IPS DF 6.9 (cell line): ENCODE measurements at regions not wholly inside any gene's neighbourhood (a gene's known extent, or its start where the extent isn't known, plus 50 kb on each side); places are given as distances from the start of the nearest gene placed in this dataset.

Experiments
- DNase-seq: peaks from one replicate; pipeline ENCODE4 v3.0.0-alpha.2; 2013; ENCODE audit warnings: low read depth, low spot score
- H3K27ac ChIP-seq: one replicate; pipeline ENCODE4 v1.5.1; 2013; ENCODE audit warnings: low read length, control low read depth
- H3K27me3 ChIP-seq: 2 replicates; pipeline ENCODE4 v1.6.1; 2013; ENCODE audit warnings: mild to moderate bottlenecking, low read length; ENCODE audit not compliant: control insufficient read depth, insufficient read depth
- H3K36me3 ChIP-seq: 2 replicates; pipeline ENCODE4 v1.6.1; 2013; ENCODE audit warnings: low read length; ENCODE audit not compliant: control insufficient read depth, insufficient read depth
- H3K4me1 ChIP-seq: 2 replicates; pipeline ENCODE4 v1.6.1; 2013; ENCODE audit warnings: low read length; ENCODE audit not compliant: control insufficient read depth, insufficient read depth
- H3K4me3 ChIP-seq: 2 replicates; pipeline ENCODE4 v1.5.1; 2013; ENCODE audit warnings: mild to moderate bottlenecking, low read length
- H3K9me3 ChIP-seq: 2 replicates; pipeline ENCODE4 v1.6.1; 2013; ENCODE audit warnings: low read length, inconsistent platforms; ENCODE audit not compliant: control insufficient read depth, insufficient read depth
- WGBS: extraction: QIAGEN DNeasy Blood & Tissue Kit; methylation state at CpG from one replicate; pipeline ENCODE4 v1.1.7; 2013; ENCODE audit warnings: mixed read lengths, missing lambda C conversion rate; ENCODE audit not compliant: insufficient read length, insufficient coverage; 5-methylcytosine and 5-hydroxymethylcytosine counted together

- Histone ChIP-seq H3K4me1 (no peaks in the 10 kb centered on the region), H3K9me3 (no peaks in the 10 kb centered on the region), H3K27ac (no peak overlapping the region), H3K4me3 (no peak overlapping the region), H3K27me3 (no peaks in the 10 kb centered on the region), H3K36me3 (no peaks in the 10 kb centered on the region)
- whole genome bisulfite sequencing: no CpG with 5 or more reads among the region's 3 CpGs
- DNase-seq: no peak
These were observed 82.7 kb upstream of the C1QTNF7 start for GRCh38 chr4:15345134-15345533.

- no CpG with 5 or more reads among the region's 1 CpG for WGBS
- H3K36me3 ChIP-seq: no peaks in the 10 kb centered on the region
- DNase-seq: no peak
These were observed 79.6 kb upstream of the C1QTNF7 start for GRCh38 chr4:15348236-15348635.

GRCh38 chr4:15348695-15349094 is 79.1 kb upstream of the C1QTNF7 start:
- no peak overlapping the region for H3K27ac ChIP-seq
- no peaks in the 10 kb centered on the region for H3K27me3 ChIP-seq
- no CpG with 5 or more reads among the region's 1 CpG for WGBS

More at GRCh38 chr4:15348236-15348635, 79.6 kb upstream of the C1QTNF7 start:
- Histone ChIP-seq H3K4me3 (no peak overlapping the region), H3K9me3 (no peaks in the 10 kb centered on the region), H3K27ac (no peak overlapping the region), H3K27me3 (no peaks in the 10 kb centered on the region), H3K4me1 (no peaks in the 10 kb centered on the region)

GRCh38 chr4:15349531-15349935 is 78.3 kb upstream of the C1QTNF7 start:
- no peaks in the 10 kb centered on the region for H3K9me3 ChIP-seq
- no peaks in the 10 kb centered on the region for H3K4me1 ChIP-seq
- no peaks in the 10 kb centered on the region for H3K36me3 ChIP-seq
- no CpG with 5 or more reads among the region's 3 CpGs for WGBS
- no peak overlapping the region for H3K27ac ChIP-seq
- no peaks in the 10 kb centered on the region for H3K27me3 ChIP-seq
- no peak overlapping the region for H3K4me3 ChIP-seq
- DNase-seq: no peak

More at GRCh38 chr4:15348695-15349094, 79.1 kb upstream of the C1QTNF7 start:
- Histone ChIP-seq H3K9me3 (no peaks in the 10 kb centered on the region), H3K4me3 (no peak overlapping the region), H3K36me3 (no peaks in the 10 kb centered on the region), H3K4me1 (no peaks in the 10 kb centered on the region)
- no peak for DNase-seq

- Histone ChIP-seq H3K27me3 (no peaks in the 10 kb centered on the region), H3K36me3 (no peaks in the 10 kb centered on the region), H3K27ac (no peak overlapping the region), H3K9me3 (no peaks in the 10 kb centered on the region), H3K4me3 (no peak overlapping the region), H3K4me1 (no peaks in the 10 kb centered on the region)
- DNase-seq: no peak
- whole genome bisulfite sequencing: no CpG with 5 or more reads among the region's 1 CpG
These were observed 77.9 kb upstream of the C1QTNF7 start for GRCh38 chr4:15349965-15350364.

GRCh38 chr4:15352524-15352923 is 75.3 kb upstream of the C1QTNF7 start:
- DNase-seq: no peak
- H3K4me3 ChIP-seq: no peak overlapping the region
- no peaks in the 10 kb centered on the region for H3K9me3 ChIP-seq
- H3K27ac ChIP-seq: no peak overlapping the region
- no peaks in the 10 kb centered on the region for H3K4me1 ChIP-seq
- no peaks in the 10 kb centered on the region for H3K36me3 ChIP-seq
- no CpG with 5 or more reads among the region's 2 CpGs for WGBS
- no peaks in the 10 kb centered on the region for H3K27me3 ChIP-seq

- no peaks in the 10 kb centered on the region for H3K36me3 ChIP-seq
- H3K4me1 ChIP-seq: no peaks in the 10 kb centered on the region
- H3K27ac ChIP-seq: no peak overlapping the region
- DNase-seq: no peak
- no CpG with 5 or more reads among the region's 3 CpGs for WGBS
- H3K9me3 ChIP-seq: no peaks in the 10 kb centered on the region
- H3K4me3 ChIP-seq: no peak overlapping the region
- H3K27me3 ChIP-seq: no peaks in the 10 kb centered on the region
These were observed 74.6 kb upstream of the C1QTNF7 start for GRCh38 chr4:15353207-15353606.

- no peaks in the 10 kb centered on the region for H3K36me3 ChIP-seq
- no peak overlapping the region for H3K27ac ChIP-seq
- no peaks in the 10 kb centered on the region; the same call in 1 of the 2 replicates for H3K27me3 ChIP-seq
- no peak for DNase-seq
- no peak overlapping the region for H3K4me3 ChIP-seq
- no CpG with 5 or more reads among the region's 8 CpGs for WGBS
- H3K9me3 ChIP-seq: no peaks in the 10 kb centered on the region
- H3K4me1 ChIP-seq: no peaks in the 10 kb centered on the region
These were observed 73.2 kb upstream of the C1QTNF7 start for GRCh38 chr4:15354371-15355297.

- no CpG with 5 or more reads among the region's 2 CpGs for WGBS
- Histone ChIP-seq H3K27ac (no peak overlapping the region), H3K4me3 (no peak overlapping the region), H3K4me1 (no peaks in the 10 kb centered on the region), H3K9me3 (no peaks in the 10 kb centered on the region), H3K36me3 (no peaks in the 10 kb centered on the region), H3K27me3 (no peaks in the 10 kb centered on the region; the same call in 1 of the 2 replicates)
- no peak for DNase-seq
These were observed 66.3 kb upstream of the C1QTNF7 start for GRCh38 chr4:15361529-15361928.

GRCh38 chr4:15362541-15362940 is 65.3 kb upstream of the C1QTNF7 start:
- no CpG with 5 or more reads among the region's 2 CpGs for WGBS
- Histone ChIP-seq H3K4me1 (no peaks in the 10 kb centered on the region), H3K4me3 (no peak overlapping the region), H3K36me3 (no peaks in the 10 kb centered on the region), H3K27me3 (no peaks in the 10 kb centered on the region; the same call in 1 of the 2 replicates), H3K27ac (no peak overlapping the region), H3K9me3 (no peaks in the 10 kb centered on the region)
- DNase-seq: no peak

- Histone ChIP-seq H3K36me3 (no peaks in the 10 kb centered on the region), H3K9me3 (no peaks in the 10 kb centered on the region), H3K27ac (no peak overlapping the region), H3K27me3 (no peaks in the 10 kb centered on the region), H3K4me3 (no peak overlapping the region), H3K4me1 (no peaks in the 10 kb centered on the region)
- no peak for DNase-seq
These were observed 63.6 kb upstream of the C1QTNF7 start for GRCh38 chr4:15364183-15364582.
